ENCODE measurements at regions not wholly inside any gene's neighbourhood (a gene's known extent, or its start where the extent isn't known, plus 50 kb on each side); places are given as distances from the start of the nearest gene placed in this dataset.

DNA sequence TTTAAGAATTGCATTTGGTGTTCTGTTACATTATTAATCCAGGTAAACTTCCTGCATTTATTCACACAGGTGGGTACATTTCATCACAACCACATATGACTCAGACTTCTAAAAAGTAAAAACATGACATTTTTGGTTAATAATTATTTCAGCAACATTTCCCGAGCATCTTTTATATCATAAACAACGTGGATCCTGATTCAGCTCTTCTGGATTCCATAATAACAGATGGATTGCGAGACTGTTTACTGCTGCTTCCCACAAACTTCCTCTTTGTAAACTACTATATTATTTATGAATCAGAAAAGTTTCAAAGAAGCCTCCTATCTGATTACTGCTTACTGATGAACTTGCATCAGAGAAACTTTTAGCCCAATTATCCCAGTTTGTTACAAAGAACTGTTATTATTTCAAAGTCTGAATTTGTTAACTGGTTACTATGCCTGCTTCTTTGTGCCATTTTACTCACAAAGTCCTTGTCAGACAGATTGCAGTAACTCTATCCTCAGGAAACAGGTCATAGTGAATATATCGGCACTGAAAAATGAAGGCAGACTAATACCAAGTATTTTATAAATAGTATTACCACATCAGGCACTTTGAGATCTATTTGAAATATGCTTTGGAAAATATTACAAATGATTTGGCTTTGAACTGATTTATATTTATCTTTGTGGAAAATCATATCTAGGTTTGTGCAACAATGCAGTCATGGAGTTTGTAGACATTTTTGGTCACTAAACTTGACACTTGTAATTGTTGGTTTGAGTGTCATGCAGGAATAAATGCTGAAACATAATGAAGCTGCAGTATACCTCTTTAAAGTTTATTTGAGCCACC is 511.6 kb downstream of the PLCL1 start:
- TF ChIP-seq ZNF274 (IDR thresholded peaks at IDR 0.05; ENCODE audit: low read depth, low read length) (no peak), YY1 (IDR thresholded peaks at IDR 0.05; ENCODE audit: insufficient read depth, insufficient read length) (no peak)
